GM18511 (cell line): ENCODE measurements at regions not wholly inside any gene's neighbourhood (a gene's known extent, or its start where the extent isn't known, plus 50 kb on each side); places are given as distances from the start of the nearest gene placed in this dataset.
A peak's percentile ranks its signal among the peaks of the same experiment; 100 is the strongest.
"Not testable (repeated sequence)": the region's sequence is repeated elsewhere in the genome, so short reads cannot be mapped to it uniquely, and the experiment has no call there.

ENCODE experiments used
- ATAC-seq: cut with Tn5 transposase; IDR thresholded peaks from one replicate; pipeline ENCODE4 v1.9.1; 2021; ENCODE audit warnings: mild to moderate bottlenecking, moderate library complexity; ENCODE audit not compliant: unreplicated experiment

GRCh38 chr22:22716136-22716665, 71.8 kb downstream of the GGTLC2 start:
- ATAC-seq, result no peak

- ATAC-seq, result no peak
Observed at GRCh38 chr22:22717664-22718063, 73.2 kb downstream of the GGTLC2 start.

DNA sequence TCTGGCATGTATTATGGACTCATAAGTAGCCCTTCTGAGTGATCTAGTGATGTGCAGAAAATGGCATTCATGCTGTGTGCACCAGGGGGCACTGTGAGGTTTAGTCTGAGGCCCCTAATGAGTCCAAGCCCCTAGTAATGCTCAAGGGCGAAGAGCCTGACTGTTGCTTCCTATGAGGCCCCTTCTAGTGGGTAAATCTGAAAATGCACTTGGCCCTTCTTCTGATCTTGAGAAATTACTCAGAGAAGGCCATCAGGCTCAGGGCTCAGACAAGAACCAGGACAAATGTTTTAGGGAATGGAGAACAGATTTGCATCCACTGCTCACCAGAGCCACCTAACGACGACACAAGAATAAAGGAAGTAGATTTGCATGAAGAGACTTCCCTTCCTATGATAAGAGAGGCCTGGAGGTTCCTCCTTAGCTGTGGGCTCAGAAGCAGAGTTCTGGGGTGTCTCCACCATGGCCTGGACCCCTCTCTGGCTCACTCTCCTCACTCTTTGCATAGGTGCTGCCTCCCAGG, 75.8 kb downstream of the GGTLC2 start:
- ATAC-seq, result peak; percentile 68

- peak; percentile 83 for ATAC-seq
Observed at GRCh38 chr22:22720724-22721261, 76.4 kb downstream of the GGTLC2 start.

GRCh38 chr22:22721681-22722354, 77.4 kb downstream of the GGTLC2 start:
- ATAC-seq, result no peak

DNA sequence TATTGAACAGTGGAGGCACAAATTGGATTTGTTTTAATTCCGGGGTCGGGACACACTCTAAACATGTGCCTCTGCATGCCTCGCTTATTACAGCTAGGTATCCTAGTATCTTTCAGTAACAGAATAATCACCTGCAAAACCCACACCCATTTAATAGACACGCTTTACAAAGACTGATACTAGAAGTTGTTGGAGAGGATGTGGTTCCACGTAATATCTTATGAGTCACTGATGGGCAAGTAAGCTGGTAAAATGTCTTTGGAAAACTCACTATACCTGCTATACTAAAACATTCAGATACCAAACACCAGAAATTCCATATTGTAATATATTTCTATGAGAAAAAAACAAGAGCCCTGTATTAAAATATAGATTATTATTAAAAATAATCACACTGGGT, 84.0 kb downstream of the GGTLC2 start:
- no peak for ATAC-seq

DNA sequence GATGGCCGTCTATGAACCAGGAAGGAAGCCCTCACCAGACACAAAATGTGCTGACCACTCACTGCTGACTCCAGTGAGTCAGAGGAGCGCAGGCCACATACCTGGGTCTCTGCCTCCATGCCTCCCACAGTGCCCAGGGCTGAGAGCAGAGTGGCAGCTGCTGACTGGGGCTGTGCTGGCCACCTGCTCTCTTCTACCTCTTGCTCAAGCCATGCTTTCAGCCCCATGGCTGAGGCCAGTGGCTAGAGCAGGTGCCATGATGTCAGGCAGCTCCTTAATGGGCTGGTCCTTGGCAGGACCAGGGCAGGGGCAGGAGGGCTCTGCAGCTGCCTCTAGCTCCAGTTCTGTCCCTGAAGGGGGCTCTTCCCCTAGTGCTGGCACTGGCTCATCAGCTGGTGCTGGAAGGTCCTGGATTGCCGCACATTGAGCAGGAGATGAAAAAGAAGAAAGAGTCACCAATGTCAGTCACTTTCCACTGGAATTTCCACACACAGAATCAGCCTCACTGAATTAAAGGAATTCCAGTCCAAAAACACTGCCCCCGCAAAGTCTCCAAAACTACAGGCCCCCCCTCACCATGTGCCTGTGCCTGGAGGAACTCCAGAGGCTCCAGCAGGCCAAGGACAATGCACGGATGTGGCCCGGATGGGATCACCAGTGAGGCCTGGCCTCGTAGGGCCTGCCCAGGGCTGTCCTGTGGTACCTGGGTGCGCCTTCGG, 86.4 kb downstream of the GGTLC2 start:
- no peak for ATAC-seq

- no peak for ATAC-seq
Observed at GRCh38 chr22:22731374-22731676, 86.9 kb downstream of the GGTLC2 start.

GRCh38 chr22:22733006-22733405, 88.6 kb downstream of the GGTLC2 start:
- ATAC-seq, result not testable (repeated sequence)

DNA sequence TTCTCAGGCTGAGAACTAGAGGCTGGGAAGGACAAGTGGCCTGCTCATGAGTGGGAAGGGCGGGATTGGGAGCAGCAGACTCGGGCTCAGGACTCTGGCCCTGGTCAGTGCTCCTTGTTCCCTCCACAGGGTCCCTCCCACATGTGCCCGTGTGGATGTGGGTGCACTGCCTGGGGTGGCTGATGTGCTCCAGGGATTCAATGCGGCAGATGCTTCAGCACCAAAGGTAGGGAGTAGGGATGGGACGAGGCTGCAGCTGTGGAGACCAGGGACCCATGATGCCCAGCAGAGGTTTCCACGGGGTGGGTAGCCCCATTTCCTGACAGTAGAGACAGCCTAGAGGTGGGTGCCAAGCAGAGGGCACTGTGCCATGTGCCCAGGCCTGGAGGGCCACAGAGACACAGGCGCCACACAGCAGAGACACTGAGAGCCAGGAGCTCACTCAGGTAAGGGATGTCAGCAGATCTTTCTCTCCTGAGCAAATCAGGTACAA, 89.5 kb downstream of the GGTLC2 start:
- no peak for ATAC-seq

DNA sequence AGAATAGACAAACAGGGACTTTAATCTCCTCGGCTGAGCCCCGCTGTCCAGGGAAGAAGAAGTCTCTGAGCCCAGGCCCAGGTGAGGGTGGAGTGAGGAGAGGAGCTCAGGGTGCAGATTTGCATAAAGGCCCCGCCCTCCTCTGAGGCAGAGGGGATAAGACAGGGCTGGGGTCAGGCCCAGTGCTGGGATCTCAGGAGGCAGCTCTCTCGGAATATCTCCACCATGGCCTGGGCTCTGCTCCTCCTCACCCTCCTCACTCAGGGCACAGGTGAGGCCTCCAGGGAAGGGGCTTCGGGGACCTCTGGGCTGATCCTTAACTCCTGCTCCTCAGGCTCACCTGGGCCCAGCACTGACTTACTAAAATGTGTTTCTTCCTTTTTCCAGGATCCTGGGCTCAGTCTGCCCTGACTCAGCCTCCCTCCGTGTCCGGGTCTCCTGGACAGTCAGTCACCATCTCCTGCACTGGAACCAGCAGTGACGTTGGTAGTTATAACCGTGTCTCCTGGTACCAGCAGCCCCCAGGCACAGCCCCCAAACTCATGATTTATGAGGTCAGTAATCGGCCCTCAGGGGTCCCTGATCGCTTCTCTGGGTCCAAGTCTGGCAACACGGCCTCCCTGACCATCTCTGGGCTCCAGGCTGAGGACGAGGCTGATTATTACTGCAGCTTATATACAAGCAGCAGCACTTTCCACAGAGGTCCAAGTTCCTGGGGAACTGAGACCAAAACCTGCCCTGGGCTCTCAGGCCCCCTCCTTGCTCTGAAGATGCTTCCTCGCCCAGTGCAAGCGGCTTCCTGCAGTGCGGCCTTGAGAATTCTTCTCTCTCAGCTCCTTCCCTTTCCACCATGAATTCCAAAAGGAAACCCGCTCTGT, 90.2 kb downstream of the GGTLC2 start:
- not testable (repeated sequence) for ATAC-seq

DNA sequence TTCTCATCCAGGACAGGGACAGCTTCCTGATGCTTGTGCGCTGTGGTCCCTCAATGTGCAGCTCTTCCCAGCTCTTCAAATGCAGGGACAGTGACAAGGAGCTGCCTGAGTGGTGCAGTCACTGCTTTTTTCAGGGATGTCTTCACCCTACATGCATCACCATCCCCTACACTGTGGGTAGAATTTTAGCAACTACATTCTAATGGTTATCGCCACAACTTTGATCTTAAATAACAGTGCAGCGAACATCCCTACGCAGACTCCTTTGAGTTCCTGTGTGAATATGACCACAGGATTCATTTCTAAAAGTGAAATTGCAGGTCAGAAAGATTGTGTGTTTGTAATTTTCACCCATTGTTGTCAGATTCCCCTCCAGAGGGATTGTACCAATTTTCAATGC, 90.9 kb downstream of the GGTLC2 start:
- not testable (repeated sequence) for ATAC-seq

- no peak for ATAC-seq
Observed at GRCh38 chr22:22735695-22736611, 91.5 kb downstream of the GGTLC2 start.

GRCh38 chr22:22737590-22737989, 93.2 kb downstream of the GGTLC2 start:
- ATAC-seq, result no peak

DNA sequence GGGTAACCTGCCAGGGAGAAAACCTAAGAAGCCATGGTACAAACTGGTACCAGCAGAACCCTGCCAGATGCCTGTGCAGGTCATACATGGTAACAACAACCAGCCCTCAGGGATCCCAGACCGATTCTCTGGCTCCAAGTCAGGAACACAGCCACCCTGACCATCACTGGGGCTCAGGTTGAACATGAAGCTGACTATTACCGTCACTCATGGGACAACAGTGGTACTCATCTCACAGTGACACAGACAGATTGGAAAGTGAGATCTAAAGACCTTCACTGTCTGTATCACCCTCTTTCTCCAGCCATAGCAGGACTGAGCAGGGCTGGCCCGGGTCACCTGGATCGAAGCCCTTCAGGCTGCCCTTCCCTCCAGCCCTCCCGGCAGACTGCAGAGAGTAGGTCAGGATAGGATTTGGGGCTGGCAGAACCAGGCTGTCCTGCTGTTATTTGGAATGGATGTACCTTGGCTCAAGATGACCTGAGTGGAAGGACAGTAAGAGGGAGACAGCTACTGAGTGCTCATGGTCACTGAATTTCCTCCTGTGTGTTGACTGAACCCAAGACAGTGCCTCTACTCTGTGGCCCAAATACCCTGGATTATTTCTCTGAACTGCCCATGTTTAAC, 94.7 kb downstream of the GGTLC2 start:
- ATAC-seq, result no peak

GRCh38 chr22:22740560-22741276, 96.3 kb downstream of the GGTLC2 start:
- no peak for ATAC-seq

DNA sequence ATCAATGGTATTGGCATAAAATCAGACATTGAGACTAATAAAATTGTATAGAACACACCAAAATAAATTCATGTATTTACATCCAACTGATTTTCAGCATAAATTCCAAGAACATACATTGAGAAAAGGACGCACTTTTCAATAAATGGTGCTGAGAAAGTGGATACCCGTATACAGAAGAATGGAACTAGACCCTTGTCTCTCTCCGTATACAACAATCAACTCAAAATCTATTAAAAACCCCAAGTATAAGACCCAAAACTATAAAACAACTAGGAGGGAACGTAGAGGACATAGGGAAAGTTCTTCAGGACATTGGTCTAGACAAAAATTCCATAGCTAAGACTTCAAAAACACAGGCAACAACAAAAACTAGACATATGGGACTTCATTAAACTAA, 97.4 kb downstream of the GGTLC2 start:
- ATAC-seq, result no peak

DNA sequence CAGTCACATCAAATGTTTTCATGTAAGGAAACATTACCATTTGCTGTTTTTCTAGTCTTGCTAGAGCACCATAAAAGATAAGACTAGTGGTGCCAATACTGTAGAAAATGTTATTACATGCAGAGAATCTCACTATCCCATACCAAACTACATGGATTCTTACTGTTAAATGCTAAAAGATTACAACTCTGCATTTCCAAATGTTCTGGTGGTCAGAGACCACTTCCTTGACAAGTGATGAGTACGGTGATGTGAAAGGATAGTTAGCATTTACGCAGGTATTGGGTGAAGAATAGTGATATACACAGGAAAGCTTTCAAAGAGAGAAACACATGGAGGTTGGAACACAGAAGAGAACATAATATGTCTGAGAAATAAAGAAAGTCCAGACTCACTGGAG, 98.2 kb downstream of the GGTLC2 start:
- no peak for ATAC-seq
